HFF-Myc (cell line): ENCODE measurements at regions not wholly inside any gene's neighbourhood (a gene's known extent, or its start where the extent isn't known, plus 50 kb on each side); places are given as distances from the start of the nearest gene placed in this dataset.

Experiments used
- DNase-seq: peaks from one replicate; pipeline ENCODE4 v3.0.0-alpha.2; 2011; ENCODE audit warnings: low read depth; ENCODE audit errors: extremely low read depth
- H3K4me3 ChIP-seq: replicated peaks from 2 replicates; pipeline ENCODE4 v1.5.1; 2011; ENCODE audit warnings: low read depth, mild to moderate bottlenecking, control low read depth, low read length
- TF ChIP-seq, protein P1 (sequence below): IDR thresholded peaks from 2 replicates; pipeline ENCODE4 v1.5.1; 2012; ENCODE audit warnings: mild to moderate bottlenecking, low read depth, low read length, control low read depth; ENCODE audit errors: missing control alignments

DNA sequence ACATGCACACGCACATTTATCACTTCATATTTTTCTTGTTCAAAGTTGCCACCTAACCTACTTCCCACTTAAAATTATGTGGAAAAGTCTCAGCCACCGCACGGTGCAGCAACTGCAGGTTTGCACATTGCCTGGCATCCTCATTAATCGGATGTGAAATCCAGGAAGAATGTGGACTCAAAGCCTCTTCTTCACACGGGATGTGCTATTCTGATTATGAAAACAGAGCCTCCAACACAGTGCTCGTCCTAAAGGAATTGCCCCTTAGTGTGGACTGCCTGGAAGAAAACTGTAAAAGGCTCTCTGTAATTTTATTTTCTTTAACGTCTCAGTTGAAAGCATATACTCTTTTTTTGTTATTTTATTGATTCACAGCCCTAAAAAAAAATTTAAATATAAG is 1303.5 kb downstream of the EFNB2 start:
- TF ChIP-seq, protein P1, sequence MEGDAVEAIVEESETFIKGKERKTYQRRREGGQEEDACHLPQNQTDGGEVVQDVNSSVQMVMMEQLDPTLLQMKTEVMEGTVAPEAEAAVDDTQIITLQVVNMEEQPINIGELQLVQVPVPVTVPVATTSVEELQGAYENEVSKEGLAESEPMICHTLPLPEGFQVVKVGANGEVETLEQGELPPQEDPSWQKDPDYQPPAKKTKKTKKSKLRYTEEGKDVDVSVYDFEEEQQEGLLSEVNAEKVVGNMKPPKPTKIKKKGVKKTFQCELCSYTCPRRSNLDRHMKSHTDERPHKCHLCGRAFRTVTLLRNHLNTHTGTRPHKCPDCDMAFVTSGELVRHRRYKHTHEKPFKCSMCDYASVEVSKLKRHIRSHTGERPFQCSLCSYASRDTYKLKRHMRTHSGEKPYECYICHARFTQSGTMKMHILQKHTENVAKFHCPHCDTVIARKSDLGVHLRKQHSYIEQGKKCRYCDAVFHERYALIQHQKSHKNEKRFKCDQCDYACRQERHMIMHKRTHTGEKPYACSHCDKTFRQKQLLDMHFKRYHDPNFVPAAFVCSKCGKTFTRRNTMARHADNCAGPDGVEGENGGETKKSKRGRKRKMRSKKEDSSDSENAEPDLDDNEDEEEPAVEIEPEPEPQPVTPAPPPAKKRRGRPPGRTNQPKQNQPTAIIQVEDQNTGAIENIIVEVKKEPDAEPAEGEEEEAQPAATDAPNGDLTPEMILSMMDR, result no peak
- no peak for DNase-seq
- no peak overlapping the region for H3K4me3 ChIP-seq

DNA sequence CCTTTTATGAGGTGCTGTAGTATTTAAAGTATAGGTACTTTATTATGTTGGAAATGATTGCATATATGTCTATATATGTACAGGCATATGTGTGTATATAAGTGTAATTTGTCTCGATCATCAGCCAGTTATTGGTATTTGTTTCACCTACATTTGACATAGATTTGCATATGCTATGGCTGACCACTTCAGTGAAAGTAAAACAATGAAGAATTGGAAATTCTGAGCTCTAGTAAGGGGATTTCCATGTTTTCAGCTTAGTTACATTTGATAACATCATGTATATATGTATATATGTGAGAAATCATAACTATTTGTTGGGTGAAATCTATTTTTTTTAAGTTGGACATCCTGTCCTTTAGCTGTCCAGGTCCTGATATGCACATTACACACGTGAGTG is 1303.9 kb downstream of the EFNB2 start:
- TF ChIP-seq, protein P1, result no peak
- no peak overlapping the region for H3K4me3 ChIP-seq
- no peak for DNase-seq

DNA sequence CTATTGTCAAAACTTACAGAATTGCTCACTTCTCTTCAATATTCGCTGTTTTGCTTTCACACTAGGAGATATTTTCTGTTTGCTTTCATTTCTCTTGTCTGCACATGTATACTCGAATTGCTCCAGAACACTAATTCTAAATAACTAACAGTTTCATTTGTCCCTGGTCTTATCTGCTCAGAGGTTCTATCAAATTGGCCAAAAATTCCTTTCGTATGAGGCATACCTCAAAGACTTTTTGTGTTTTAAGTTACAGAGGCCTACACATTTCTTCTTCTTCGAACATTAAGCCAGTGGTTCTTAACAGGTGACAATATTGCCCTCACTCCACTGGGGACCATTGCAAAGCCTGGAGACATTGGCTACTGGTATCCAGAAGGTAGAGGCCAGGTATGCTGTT is 1314.6 kb downstream of the EFNB2 start:
- DNase-seq, result no peak
- TF ChIP-seq, protein P1, result no peak
- H3K4me3 ChIP-seq, result no peak overlapping the region

DNA sequence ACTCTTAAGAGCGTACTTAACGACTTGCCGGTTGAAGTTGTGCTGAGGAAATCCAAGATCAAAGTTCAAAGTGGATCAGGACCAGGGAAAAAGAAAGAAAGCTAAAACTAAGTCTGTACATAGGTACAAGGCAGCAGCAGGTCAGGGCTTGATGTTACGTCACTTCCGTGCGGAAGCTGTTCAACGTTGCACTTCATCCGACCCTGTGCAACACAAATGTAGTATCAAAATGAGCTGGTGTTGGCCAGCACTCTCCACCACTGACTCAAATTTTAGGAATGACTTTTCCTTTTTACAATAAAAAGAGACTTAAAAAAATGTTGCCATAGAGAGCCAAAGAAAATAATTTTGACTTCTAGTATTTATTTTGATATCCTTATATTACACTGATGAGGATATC is 1315.4 kb downstream of the EFNB2 start:
- TF ChIP-seq, protein P1, result no peak
- H3K4me3 ChIP-seq, result no peak overlapping the region
- no peak for DNase-seq

DNA sequence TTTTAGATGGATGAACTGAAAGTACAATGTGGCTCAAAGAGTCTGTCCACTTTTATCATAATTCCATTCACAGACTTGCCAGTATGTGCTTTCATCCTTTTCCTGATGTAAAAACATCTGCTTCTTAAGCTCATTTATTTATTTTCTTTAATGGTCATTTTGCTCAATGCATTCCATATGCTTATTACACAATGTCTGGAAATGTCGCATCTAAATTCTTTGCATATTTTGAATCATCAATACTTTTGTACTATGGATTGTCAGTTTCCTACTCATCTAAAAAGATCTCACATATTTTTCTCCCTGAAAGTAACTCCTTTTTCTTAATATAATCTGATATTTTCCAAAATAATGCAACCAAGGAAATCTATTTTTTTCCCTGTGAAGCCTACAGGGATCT is 1315.8 kb downstream of the EFNB2 start:
- no peak for DNase-seq
- TF ChIP-seq, protein P1, result no peak
- H3K4me3 ChIP-seq, result no peak overlapping the region

DNA sequence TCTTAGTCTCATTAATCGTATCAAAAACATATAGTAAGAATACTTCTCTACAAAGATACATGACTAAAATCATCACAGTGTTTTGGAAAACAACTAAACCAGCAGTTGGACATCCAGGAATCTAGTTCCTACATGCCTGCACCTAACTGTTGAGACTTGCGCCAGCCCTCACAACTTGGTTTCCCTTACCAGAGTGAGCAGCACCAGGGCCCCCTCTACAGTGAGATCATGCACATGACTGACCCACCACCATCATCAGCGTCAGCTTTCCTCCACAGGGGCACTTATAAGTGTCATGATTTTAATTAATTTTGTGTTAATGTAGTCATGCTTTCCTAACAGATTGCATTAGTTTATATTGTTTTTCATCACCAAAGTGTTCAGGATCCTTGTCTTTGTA is 1322.0 kb downstream of the EFNB2 start:
- TF ChIP-seq, protein P1, result no peak
- no peak for DNase-seq
- no peak overlapping the region for H3K4me3 ChIP-seq

DNA sequence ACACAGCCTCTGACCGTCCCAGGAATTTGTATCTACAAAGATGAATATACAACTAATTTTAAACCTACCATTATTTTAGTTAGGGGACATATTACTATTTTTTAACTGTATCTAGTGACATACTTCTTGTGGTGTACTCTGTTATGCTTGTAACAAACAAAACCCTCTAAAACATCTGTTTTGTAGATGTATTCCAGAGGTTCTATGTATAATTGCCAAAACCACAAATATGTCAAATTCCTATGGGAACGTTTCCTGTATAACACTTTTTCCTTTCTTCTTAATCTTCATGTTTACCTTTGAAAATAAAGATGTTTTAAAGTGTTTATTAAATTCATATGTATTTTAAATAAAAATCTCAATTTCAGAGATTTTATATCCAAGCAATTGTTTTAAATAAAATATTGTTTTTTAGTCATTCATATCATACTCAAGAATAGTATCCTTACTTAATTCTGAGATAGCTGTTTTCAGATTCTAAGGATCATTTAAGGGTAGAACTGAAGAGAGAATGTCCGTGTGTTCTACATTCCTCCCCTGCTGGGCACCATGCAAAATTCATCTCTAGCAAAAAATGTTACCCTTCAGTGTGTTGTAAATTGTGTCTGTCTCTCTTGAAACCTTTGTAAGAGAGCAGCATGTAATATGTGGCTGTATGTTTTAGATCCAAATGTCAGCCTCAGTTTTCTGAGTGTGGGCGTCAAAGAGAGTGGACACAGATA is 1327.7 kb downstream of the EFNB2 start:
- no peak overlapping the region for H3K4me3 ChIP-seq
- DNase-seq, result no peak
- TF ChIP-seq, protein P1, result no peak
